ENCODE measurements at regions not wholly inside any gene's neighbourhood (a gene's known extent, or its start where the extent isn't known, plus 50 kb on each side); places are given as distances from the start of the nearest gene placed in this dataset.

DNA sequence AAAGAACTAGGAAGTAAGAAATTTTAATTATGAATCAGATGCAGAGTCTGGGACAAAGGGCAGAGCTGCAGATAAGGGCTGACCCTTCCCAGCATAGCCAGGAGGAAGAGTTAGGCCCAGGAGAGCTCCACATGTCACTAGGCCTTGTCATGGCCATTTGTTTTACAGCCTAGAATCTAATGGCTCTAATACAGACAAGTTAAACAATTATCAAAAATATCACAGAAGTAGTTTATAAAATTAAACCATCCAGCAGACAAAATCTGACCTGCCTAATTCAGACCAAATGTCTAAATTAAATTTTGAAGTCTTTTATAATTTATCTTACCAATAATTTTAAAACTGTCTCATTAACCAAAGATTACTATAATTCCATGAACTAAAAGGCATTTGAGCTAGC is 1369.5 kb downstream of the CDH11 start:
- no peak for DNase-seq

DNA sequence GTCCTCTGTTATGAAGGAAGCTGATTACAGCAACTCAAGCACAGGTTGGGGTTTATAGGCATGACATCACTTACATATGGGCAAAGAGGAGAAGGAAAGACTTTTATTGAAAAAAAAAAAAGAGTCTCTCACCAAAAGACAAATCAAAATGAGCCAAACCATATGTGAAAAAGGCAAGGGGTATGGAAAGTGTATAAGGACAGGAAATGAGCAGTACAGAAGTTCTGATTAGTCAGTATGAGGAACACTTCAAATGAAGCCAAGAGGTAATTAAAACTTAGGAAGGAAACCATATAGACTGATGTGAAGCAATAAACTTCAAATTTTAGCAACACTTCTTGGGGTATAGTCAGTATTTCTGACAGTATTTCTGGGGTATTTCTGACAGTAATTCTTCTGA is 1372.6 kb downstream of the CDH11 start:
- DNase-seq: no peak

DNA sequence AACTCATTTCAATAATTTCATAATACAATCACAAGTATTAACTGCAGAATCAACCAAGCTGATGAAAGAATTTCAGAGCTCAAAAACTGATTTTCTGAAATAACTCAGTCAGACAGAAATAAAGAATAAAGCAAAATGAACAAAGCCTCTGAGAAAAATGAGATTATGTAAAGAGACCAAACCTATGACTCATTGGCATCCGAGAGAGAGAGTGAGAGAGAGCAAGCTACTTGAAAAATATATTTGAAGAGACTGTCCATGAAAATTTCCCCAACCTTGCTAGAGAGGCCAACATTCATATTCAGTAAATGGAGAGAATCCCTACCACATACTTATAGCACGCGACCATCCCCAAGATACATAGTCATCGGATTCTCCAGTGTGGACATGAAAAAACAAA is 1376.4 kb downstream of the CDH11 start:
- DNase-seq: no peak

DNA sequence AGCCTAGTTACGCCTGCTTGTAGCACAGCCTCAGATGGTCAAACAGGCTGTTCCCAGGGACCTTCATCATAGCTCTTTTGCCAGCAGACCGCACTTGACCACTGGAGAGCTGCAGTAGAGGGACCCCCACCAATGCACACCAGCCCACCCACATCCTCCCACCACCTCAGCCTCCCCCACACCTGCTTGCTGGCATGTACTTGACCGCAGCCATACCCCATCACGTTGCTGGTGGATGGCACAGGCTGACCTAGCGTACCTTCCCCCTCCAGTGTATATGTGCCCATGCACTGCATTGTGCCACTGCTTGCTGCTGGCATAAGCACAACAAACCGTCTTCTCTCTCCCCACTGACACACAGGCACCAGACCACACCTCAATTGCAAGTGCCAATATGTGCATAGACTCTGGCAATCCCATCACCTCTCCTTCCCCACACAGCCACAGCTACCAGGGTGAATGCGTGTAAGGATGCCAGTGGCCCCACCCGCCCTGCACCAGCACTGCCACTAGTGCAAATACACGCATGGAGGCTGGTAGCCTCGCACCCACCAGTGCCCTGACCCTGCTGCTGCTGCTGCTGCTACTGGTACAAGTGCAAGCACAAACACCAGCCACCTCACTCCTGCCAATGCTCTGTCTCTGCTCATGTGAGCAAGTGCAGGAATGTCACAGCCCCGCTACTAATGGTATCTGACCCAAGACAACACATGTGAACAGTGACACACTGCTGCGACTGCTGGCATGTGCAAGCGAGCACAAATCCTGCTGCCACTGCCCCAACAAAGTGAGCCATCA is 1377.6 kb downstream of the CDH11 start:
- no peak for DNase-seq

DNA sequence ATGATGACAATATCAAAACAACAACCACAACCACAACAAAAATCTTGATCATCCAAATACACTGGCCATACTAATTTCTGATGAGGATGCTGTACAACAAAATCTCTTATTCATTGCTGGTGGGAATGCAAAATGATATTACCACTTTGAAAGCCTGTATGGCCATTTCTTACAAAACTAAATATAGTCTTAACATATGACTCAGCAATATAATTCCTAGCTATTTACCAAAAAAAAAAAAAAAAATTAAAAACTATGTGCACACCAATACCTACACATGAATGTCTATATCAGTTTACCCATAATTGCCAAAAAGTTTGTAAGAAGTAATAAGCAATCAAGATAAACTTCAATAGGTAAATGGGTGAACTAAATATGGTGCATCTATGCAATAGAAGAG is 1379.7 kb downstream of the CDH11 start:
- DNase-seq: no peak

DNA sequence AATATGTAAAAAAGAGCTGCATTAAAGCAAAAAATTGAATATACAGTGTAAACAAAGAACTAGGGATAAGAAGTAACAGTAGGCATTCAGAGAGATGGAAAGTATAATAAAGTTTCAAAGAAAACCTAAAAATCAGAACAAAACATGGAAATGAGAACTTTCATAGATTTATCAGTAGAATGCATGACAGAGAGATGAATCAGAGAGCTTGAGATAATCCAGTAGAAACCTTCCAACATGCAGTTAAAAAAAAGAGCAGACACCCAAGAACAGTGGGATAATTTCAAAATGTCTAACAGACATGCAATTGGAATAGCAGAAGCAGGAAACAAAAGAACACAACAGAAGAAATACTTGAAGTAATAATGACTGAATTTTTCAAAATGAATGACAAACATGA is 1384.2 kb downstream of the CDH11 start:
- DNase-seq: no peak

DNA sequence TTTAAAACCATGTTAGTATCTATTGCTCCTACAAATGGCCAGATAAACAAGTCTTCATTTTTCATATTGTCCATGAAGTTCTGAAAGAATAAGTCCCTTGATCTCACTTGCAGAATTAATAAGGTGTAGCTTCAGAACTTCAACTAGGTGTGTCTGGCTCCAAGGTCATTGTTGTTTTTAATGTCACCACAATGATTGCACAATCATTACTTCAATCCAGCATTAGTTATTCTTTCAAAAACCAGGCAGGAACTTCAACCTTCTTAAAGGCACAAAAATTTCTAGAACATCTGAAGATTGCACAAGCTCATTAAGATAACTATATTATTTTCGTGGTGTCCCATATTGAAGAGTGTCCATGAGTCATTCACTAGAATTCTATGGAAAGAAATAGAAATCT is 1386.4 kb downstream of the CDH11 start:
- DNase-seq: no peak

DNA sequence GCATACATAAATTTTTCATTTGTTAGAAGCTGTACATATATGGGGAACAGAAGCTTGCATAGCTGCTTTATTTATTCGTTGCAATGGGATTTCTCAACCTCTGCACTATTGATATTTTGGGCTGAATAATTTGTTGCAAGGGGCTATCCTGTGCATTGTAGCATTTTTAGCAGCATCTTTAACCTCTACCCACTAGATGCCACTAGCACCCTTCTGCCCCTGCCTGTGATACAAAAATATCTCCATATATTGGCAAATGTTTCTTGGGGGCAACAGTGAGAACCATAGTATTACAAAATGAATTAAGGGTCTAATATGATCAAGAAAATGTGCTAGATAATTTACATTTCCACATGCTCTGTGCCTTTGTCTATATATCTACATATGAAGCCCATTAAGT is 1401.0 kb downstream of the CDH11 start:
- peak in 1 of 2 experiments; percentile 16 for DNase-seq

DNA sequence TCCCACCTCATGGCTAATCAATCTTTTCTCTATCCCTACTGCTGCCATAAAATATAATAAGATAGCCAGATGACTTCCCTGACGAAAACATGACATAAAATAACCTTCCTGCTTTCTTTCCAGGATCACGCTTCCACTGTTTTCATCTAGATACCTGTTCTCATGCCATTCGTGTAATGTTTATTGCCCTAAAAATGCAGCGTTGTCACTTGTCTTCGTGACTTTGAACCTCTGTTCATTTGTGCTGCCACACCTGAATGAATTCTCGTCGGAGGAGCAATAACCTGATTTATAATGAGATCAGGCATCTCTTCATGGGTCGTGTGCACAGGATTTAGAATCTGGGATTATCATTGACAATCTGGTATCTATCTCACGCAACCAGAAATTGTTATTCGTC is 1401.9 kb downstream of the CDH11 start:
- DNase-seq: no peak

DNA sequence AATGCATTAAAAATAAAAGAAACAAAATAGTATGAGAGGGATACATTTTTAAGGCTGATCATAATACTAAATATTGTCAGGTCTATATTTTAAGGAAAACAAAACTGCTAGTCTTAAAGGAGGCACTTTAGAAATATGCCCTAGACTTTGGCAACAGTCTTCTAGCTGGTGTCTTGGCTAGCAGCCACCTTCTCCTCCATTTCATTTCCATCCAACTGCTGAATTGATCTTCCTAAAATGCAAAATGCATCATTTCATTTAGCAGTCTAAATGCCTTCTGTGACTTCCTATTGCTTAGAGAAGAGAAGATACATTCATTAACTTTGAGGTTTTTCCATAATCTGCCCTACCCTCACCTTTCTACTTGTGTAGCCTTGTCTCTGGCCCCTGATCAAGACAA is 1404.1 kb downstream of the CDH11 start:
- no peak for DNase-seq

DNA sequence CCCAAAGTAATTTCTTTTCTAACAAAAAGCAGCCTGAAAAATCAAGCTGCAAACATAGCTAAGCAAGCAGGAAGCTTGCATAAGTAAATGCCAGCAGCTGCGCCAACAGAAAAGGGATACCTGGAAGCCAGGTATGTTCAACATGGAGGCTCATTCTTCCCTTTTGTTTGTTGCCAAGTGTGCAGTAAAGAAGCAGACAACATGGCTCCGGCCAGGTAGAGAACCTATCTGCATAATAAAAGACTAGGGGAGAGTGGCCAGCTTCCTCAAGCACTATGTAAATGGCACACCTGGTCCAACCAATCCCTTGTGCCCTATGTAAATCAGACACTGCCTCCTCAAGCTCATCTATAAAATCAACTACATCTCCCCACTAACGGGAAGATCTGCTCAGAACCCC is 1407.0 kb downstream of the CDH11 start:
- DNase-seq: no peak

DNA sequence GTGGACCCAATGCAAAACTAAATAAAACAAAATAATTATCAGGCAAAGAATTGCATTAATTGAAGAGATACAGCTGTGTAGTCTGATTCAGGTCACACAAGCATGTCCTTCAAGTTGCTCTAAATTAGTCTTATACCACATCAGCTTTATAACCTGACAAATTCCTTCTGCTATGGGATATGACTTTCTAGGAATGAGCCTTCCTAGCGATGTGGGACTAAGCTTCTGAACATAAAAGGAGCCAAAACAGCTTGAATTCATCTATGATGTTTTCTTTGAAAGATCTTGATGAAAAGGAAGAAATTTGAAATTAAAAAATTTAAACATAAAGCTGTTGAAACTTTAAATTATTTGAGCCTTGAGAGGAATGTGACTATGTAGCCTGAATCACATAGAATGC is 1409.1 kb downstream of the CDH11 start:
- DNase-seq: no peak

DNA sequence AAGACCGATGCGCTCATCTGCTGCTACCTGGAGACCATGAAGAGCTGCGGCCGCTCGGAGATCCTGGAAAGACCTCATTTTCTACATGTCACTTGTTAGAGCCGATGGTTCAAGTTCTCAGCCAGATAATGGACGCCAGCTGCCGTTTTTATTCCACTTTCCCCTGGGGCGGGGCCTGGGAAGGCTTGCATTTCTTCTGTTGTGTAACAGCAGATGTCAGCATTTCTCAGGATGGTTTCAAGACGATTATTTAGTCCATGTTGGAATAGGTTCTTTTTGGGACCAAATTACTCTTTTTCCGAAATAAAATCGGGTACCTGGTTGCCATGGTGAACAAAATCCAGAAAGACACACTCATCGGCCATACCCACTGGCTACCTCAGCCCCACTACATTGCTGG is 1418.3 kb downstream of the CDH11 start:
- peak; percentile 43 to 70 for DNase-seq

DNA sequence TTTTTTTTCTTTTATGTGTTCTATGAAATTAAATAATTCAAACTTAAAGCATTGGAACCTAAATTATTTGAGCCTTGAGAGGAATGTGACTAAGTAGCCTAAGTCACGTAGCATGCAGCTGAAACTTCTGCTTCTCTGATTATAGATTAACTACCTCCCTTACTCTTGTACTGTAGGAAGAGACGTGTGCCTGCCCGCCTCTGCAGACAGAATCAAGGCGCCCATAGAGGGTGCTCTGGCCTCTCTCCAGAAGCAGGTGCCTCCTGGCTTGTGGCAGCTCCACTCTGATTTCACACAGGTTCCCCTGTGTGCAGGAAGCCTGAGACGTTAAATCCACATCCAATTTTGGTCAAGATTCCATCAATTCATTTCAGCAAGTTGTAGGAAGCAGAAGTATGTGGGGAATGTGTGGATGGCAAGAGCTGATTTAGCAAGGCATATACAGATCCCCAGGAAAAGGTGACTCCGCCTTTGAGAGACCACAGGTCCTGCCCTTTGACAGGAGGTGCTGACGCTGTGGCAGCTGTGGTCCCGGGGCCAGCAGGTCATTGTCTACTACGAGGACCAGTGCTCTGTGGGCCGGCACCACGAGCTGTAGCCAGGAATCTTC is 1418.8 kb downstream of the CDH11 start:
- DNase-seq: peak in 1 of 2 experiments; percentile 24

DNA sequence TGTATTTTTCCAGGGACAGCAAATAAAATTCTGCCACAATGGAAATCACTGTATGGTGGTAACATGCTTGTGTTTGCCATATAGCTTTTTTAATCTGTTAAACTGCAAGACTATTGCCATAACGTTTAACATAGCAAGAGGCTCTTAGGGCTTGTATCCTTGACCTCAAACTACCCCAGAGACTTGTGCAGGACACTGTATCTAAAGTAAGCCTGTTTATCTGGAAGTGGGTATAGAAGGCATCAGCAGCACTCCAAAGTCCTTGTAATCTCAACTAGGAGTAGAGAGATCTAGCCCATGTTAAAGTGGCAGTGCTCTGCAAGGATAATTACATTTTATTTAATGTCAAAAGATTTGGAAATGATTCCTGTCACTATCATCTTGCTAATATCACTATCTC is 1424.1 kb downstream of the CDH11 start:
- no peak for DNase-seq

DNA sequence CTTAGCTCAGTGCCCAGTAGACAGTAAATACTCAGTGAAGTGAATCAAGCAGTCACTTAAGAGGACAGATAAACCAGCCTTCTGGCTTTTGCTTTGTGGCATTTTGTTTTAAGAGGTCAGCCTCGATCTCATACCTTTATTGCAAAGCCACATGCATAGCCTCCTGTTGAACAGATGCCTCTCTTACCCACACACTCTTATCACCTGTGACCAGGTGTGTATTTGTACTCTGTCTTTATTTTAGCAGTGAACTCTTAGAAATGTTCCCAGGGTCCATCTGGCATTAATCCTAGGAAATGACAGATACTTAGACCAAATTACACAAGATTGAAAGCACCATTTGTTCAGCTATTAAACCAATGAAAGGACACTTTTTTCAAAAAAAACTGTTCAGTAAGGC is 1426.5 kb downstream of the CDH11 start:
- peak; percentile 53 to 87 for DNase-seq

DNA sequence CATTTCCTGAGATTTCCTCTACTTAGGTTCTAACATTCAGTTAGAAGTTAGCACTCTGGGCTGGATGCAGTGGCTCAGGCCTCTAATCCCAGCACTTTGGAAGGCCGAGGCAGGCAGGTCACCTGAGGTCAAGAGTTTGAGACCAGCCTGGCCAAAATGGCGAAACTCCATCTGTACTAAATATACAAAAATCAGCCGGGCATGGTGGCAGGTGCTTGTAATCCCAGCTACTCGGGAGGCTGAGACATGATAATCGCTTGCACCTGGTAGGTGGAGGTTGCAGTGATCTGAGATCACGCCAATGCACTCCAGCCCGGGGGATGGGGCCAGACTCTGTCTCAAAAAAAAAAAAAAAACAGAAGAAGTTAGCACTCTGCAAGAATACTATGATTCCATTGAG is 1430.9 kb downstream of the CDH11 start:
- peak in 1 of 2 experiments; percentile 28 for DNase-seq

DNA sequence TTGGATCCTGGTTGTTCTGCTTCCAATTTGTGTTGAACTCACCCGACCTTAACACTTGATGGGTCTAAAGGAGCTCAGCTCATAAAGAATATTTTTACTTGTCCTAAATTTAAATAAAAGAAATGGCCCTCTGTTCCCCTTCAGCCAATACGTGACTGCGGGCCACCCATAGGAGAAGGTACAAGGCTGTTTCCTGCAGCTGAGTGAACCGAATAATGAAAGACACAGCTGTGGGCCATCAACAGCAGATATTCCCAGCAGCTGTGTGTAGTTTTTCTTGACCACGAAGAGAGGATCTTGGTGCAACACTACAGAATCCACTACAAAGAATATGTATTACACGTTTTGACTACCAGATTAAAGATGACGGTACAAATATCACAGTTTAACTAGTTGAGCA is 1431.6 kb downstream of the CDH11 start:
- no peak for DNase-seq

DNA sequence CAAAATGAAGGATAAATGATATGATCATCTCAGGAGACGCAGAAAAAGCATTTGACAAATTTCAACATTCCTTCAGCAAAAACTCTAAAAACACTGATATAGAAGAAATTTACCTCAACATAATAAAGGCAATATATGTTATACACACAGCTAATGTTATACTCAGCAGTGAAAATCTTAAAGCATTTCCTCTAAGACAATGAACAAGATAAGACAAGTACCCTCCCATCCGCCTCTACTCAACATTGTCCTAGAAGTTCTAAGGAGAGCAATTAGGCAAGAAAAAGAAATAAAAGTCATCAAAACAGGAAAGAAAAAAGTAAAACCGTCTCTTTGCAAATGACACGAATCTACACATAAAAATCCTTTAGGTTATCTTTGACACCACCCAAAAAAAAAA is 1432.8 kb downstream of the CDH11 start:
- no peak for DNase-seq

DNA sequence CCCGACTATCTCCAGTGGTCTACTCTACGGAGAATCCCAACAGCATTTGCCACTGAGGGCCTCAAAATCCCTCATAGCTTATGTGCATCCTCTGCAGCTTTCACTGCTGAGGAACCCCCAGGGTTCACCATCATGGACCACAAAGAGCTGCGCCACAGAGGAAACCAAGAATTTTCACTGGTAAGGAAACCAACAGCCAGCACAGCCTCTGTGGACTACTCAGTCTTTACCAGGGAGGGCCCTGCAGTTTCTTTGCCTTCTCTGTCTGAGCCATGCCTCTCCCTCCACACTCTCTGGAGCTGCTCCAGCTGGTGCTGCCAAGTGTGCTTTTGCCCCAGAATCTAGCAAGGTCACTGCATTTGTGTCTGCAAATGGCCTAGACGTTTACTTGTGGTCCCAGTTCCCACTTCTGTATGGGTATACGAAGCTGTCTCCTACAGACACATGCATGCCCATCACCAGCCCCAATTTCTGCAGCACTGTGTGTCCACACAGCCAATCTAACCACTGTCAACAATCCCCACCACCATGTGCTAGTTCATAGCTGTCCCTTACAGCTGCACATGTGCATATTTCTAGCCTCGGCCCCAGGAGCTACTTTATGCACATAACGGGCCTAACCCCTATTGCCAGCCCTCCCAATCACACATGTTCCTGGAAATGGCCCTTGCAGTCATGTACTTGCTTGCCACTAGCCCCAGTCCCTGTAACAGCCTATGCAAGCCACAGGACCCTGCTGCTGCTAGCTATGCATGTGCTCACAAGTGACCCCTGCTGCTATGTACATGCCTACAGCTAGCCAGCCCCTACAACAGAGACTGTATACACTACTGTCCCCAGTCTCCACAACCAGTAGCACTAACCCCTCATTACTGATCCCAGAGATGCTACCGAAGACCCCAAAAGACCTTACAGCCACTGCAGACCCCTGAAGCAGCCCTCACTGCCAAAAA is 1437.4 kb downstream of the CDH11 start:
- no peak for DNase-seq

DNA sequence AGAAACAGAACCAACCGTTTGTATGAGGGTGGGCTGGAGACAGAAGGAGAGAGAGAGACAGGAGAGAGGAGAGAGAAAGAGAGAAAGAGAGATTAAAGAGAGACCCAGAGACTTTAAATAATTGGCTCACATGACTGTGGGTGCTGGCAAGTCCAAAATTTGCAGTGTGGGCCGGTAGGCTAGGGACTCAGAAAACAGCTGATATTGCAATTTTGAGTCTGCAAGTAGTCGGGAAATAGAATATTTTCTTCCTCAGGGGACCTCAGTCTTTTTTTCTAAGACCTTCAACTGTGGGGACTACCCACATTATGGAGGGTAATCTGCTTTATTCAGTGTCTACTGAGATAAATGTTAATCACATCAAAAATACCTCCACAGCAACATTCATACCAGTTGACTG is 1439.0 kb downstream of the CDH11 start:
- no peak for DNase-seq

DNA sequence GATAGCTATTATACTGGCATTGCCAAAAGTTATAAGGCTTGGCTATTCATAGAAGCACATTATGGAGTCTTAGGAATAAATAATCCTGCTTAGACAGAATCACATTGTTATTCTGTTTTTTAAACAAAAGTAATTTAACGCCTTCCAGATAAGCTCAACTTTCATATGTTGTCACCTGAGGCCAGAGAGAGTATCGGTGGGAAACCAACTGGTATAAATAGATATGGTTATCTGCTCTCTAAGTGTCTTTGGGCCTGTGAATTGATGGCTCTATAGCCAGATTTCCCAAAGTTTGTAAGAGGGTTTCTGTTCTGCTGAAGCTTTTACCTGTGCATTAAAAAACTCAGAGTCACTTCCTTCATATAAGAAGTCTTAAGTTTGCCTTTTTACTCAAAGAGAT is 1449.4 kb downstream of the CDH11 start:
- DNase-seq: no peak

DNA sequence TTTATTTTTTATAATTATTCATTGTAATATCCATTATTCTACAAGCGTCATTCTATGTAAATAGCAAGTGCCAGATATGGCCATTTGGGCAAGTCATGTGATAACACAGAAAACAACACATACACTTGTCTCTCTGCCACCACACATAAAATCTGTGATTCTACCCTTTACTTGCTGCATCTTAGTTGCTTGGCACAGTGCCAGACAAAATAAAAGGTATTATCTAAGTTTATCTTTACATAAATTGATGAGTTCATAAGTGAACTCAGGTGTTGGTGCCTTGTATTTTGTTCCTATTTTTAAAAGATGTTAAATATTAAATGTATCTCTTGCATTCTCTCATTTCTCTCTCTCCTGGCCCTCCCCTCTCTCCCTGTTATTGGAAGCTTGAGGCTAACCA is 1458.7 kb downstream of the CDH11 start:
- no peak for DNase-seq

DNA sequence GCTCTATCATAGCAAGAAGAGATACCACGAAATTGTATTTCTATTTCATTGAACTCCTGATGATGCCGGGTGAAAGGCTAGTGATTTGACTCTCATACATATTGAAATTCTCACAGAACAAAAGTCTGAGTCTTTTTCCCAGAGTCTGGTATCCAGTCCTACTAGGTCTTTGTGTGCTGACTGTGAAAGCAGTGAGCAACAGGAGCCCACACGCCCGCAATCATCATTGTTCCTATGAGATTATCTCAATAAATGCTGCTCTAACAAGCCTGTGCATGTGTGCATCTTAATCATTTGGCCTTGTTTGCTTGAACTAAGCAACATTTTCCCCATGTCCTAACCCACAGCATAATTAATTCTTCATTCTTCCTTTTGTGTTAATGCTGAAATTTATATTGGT is 1466.0 kb downstream of the CDH11 start:
- DNase-seq: no peak
